ENCODE measurements at regions not wholly inside any gene's neighbourhood (a gene's known extent, or its start where the extent isn't known, plus 50 kb on each side); places are given as distances from the start of the nearest gene placed in this dataset.

DNA sequence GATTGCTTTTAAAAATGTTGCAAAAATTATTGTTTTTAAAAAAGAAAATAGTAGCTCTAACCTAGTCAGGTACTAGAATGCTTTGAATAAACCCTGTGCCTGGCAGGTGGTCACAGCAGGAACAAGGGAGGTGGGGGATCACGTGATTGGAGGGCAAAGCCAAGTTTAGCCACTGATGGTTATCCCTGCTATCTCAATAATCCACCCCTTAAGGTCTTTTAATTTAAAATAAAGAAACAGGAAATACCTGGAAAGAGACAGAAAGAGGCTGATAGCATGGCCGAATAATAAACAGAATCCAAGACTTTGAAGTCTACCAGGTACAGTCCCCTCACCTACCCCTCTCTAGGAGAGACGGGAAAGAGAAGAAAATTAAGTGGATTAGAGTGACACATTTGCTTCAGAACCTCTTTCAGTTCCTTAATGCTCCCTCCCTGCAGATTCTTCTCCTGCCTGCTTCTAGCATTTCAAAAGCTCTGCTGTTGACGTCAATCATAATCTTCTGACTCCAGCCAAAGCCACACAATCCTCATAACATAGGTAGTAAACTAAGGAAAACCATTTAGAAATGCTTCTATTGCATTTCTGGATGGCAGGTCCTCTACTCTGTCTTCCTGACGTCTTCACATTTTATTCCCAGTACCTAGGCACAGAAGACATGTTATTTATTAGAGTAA, 303.4 kb upstream of the MME start:
- DNase-seq (ENCODE audit: low read depth), result no peak
- POLR2A ChIA-PET, result interaction anchor here (0.6 kb wide), 1 partner anchor 56 kb away, joined by 9 read pairs; no protein-coding TSS in a partner anchor
- no peaks in the 10 kb centered on the region for H3K36me3 ChIP-seq (ENCODE audit: control insufficient read depth, insufficient read depth, low read length)
- no peaks in the 10 kb centered on the region for H3K27me3 ChIP-seq (ENCODE audit: control insufficient read depth, insufficient read depth, low read length)
- no peak overlapping the region for H3K4me3 ChIP-seq (ENCODE audit: low read depth, low read length)
- CTCF ChIA-PET, result interaction anchor here (0.8 kb wide), 1 partner anchor 16 kb away, joined by 3 read pairs; no protein-coding TSS in a partner anchor
- TF ChIP-seq, protein P1, sequence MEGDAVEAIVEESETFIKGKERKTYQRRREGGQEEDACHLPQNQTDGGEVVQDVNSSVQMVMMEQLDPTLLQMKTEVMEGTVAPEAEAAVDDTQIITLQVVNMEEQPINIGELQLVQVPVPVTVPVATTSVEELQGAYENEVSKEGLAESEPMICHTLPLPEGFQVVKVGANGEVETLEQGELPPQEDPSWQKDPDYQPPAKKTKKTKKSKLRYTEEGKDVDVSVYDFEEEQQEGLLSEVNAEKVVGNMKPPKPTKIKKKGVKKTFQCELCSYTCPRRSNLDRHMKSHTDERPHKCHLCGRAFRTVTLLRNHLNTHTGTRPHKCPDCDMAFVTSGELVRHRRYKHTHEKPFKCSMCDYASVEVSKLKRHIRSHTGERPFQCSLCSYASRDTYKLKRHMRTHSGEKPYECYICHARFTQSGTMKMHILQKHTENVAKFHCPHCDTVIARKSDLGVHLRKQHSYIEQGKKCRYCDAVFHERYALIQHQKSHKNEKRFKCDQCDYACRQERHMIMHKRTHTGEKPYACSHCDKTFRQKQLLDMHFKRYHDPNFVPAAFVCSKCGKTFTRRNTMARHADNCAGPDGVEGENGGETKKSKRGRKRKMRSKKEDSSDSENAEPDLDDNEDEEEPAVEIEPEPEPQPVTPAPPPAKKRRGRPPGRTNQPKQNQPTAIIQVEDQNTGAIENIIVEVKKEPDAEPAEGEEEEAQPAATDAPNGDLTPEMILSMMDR (IDR thresholded peaks at IDR 0.05; ENCODE audit: insufficient read depth, low read depth, low read length), result no peak

DNA sequence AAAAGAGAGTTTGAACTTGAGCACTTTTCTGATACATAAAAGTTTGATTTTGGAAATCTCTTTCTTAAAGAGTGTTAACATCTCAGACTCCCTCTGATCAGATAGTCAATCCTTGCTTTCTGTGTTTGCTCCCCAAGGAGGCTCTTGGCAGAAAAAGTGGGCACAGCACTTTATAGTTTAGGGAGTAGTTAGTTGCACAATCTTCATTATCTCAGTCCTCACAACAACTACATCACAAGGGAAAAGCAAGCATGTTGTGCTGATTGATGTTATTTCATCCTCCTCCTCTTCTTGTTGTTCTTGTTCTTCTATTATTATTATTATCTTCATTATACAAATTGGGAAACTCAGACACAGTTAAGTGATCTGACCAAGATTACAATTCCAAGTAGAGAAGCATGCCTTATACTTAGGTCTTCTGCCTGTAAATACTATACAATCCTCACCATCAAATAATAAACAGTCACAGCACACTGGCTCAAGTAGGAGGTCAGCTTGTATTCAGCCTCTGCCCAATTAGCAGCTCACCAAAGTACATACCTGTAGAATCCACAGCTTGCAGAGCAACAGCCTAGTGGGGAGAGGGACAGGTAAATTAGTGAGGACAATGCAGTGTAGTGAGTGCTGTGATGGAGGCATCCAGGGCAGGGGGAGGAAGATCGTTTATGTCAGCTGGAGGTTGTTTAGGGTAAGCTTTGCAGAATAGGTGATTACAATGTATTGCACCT, 304.1 kb upstream of the MME start:
- POLR2A ChIA-PET, result interaction anchor here (0.6 kb wide), 1 partner anchor 57 kb away, joined by 9 read pairs; no protein-coding TSS in a partner anchor
- Histone ChIP-seq H3K36me3 (ENCODE audit: control insufficient read depth, insufficient read depth, low read length) (no peaks in the 10 kb centered on the region), H3K4me3 (ENCODE audit: low read depth, low read length) (no peak overlapping the region), H3K27me3 (ENCODE audit: control insufficient read depth, insufficient read depth, low read length) (no peaks in the 10 kb centered on the region)
- no peak for DNase-seq (ENCODE audit: low read depth)
- TF ChIP-seq, protein P1 (IDR thresholded peaks at IDR 0.05; ENCODE audit: insufficient read depth, low read depth, low read length), result no peak
- CTCF ChIA-PET, result interaction anchor here (0.8 kb wide), 1 partner anchor 15 kb away, joined by 3 read pairs; no protein-coding TSS in a partner anchor

DNA sequence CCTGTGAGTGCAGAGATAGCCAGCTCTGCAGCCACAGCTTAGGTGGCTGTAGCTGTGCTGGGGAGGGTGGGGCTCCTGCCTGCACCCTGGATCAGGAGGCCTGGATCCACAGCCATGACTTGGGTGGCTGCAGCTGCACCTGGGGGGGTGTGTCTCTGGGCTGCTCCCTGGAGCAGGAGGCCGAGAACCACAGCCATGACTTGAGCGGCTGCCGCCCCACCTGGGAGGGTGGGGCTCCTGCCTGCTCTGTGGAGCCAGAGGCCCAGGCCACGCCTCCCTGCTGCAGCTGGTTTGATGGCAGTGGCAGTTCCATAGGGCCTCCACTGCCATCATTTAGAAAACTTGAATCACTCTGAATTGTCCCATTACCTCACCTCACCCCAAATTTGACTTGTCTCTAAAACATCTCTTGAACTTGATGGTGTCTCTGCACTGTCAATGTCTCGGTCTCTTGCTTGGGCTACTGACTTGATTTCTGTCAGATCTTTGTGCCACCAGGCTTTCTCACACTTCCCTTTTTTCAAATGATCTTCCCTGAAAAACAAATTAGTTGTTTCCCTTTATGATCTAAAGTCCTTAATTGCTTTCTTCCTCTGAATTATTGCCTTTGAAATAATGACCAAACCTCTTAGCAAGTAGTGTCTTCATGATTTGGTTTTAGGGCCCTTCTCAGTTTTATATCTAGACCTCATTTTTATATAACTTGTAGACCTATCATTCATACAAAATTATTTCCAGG, 313.2 kb upstream of the MME start:
- TF ChIP-seq, protein P1 (IDR thresholded peaks at IDR 0.05; ENCODE audit: insufficient read depth, low read depth, low read length), result no peak
- ChIA-PET POLR2A (no interaction called here), CTCF (no interaction called here)
- no peak for DNase-seq (ENCODE audit: low read depth)
- H3K27me3 ChIP-seq (ENCODE audit: control insufficient read depth, insufficient read depth, low read length), result no peaks in the 10 kb centered on the region
- H3K36me3 ChIP-seq (ENCODE audit: control insufficient read depth, insufficient read depth, low read length), result no peaks in the 10 kb centered on the region
- H3K4me3 ChIP-seq (ENCODE audit: low read depth, low read length), result no peak overlapping the region

DNA sequence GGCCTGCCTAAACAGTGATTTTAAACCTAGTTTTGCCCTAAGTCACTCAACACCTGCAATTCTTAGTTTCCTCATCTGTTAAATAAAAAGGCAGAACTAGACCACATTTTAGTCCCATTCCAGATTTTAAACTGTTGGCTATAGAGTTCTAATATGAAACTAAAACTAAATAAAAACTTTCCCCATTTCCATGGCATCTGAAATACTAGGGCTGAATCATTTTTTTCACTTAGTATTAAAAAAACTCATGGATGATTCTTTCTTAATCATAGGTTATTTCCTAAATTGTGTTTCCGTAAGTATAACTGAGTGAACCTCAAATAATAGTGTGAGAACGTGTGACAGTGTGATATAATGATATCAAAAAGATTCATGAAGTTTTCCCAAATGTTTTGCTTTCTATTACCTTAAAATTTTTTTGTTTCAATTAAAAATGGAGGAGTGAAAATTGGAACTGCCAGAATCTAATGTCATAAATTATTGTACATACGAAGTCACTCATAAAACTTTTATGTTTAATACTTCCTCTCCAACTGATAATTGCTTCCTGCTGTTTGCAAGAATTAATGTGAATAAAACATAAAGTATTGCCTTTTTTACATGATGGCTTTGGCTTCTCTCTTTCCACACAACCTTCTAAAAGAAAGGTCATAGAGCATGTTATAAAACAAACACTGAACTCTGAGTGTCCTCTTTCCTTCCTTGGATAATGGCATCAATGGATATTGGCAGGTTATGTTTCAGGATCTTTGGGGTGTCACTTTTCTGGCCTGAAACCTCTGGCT, 315.1 kb upstream of the MME start:
- Histone ChIP-seq H3K4me3 (ENCODE audit: low read depth, low read length) (no peak overlapping the region), H3K36me3 (ENCODE audit: control insufficient read depth, insufficient read depth, low read length) (no peaks in the 10 kb centered on the region), H3K27me3 (ENCODE audit: control insufficient read depth, insufficient read depth, low read length) (no peaks in the 10 kb centered on the region)
- TF ChIP-seq, protein P1 (IDR thresholded peaks at IDR 0.05; ENCODE audit: insufficient read depth, low read depth, low read length), result no peak
- CTCF ChIA-PET, result no interaction called here
- POLR2A ChIA-PET, result no interaction called here
- no peak for DNase-seq (ENCODE audit: low read depth)

Measured in BJ (cell line).